ENCODE measurements at regions not wholly inside any gene's neighbourhood (a gene's known extent, or its start where the extent isn't known, plus 50 kb on each side); places are given as distances from the start of the nearest gene placed in this dataset.
"Not testable (repeated sequence)": the region's sequence is repeated elsewhere in the genome, so short reads cannot be mapped to it uniquely, and the experiment has no call there.

- H3K4me3 ChIP-seq (ENCODE audit: severe bottlenecking) = no peak overlapping the region
- H3K27ac ChIP-seq (ENCODE audit: poor library complexity, severe bottlenecking) = no peak overlapping the region
- no peak for ATAC-seq (ENCODE audit: low read depth)
- no peak for DNase-seq (ENCODE audit: low spot score)
- no peaks in the 10 kb centered on the region for H3K4me1 ChIP-seq (ENCODE audit: insufficient read depth, poor library complexity, severe bottlenecking)
- H3K9me3 ChIP-seq (ENCODE audit: severe bottlenecking) = no peaks in the 10 kb centered on the region
- no peaks in the 10 kb centered on the region for H3K36me3 ChIP-seq (ENCODE audit: low read depth)
- no peak for TF ChIP-seq CTCF (IDR thresholded peaks at IDR 0.05; ENCODE audit: poor library complexity, severe bottlenecking)
- H3K27me3 ChIP-seq (ENCODE audit: insufficient read depth, poor library complexity, severe bottlenecking) = no peaks in the 10 kb centered on the region
These were observed 109.7 kb upstream of the GMNC start for GRCh38 chr3:190972196-190972595.

GRCh38 chr3:190970560-190970959 is 108.1 kb upstream of the GMNC start:
- Histone ChIP-seq H3K4me1 (ENCODE audit: insufficient read depth, poor library complexity, severe bottlenecking) (no peaks in the 10 kb centered on the region), H3K27me3 (ENCODE audit: insufficient read depth, poor library complexity, severe bottlenecking) (no peaks in the 10 kb centered on the region), H3K36me3 (ENCODE audit: low read depth) (no peaks in the 10 kb centered on the region), H3K27ac (ENCODE audit: poor library complexity, severe bottlenecking) (no peak overlapping the region), H3K9me3 (ENCODE audit: severe bottlenecking) (no peaks in the 10 kb centered on the region), H3K4me3 (ENCODE audit: severe bottlenecking) (no peak overlapping the region)
- DNase-seq (ENCODE audit: low spot score) = no peak
- no peak for ATAC-seq (ENCODE audit: low read depth)
- TF ChIP-seq CTCF (IDR thresholded peaks at IDR 0.05; ENCODE audit: poor library complexity, severe bottlenecking) = no peak

GRCh38 chr3:190968616-190969015 is 106.1 kb upstream of the GMNC start:
- H3K27me3 ChIP-seq (ENCODE audit: insufficient read depth, poor library complexity, severe bottlenecking) = no peaks in the 10 kb centered on the region
- no peak for DNase-seq (ENCODE audit: low spot score)
- ATAC-seq (ENCODE audit: low read depth) = no peak
- H3K9me3 ChIP-seq (ENCODE audit: severe bottlenecking) = no peaks in the 10 kb centered on the region
- no peak overlapping the region for H3K27ac ChIP-seq (ENCODE audit: poor library complexity, severe bottlenecking)
- no peak for TF ChIP-seq CTCF (IDR thresholded peaks at IDR 0.05; ENCODE audit: poor library complexity, severe bottlenecking)
- H3K4me3 ChIP-seq (ENCODE audit: severe bottlenecking) = no peak overlapping the region
- no peaks in the 10 kb centered on the region for H3K36me3 ChIP-seq (ENCODE audit: low read depth)
- no peaks in the 10 kb centered on the region for H3K4me1 ChIP-seq (ENCODE audit: insufficient read depth, poor library complexity, severe bottlenecking)

GRCh38 chr3:190964931-190965330 is 102.4 kb upstream of the GMNC start:
- H3K4me3 ChIP-seq (ENCODE audit: severe bottlenecking); H3K27me3 ChIP-seq (ENCODE audit: insufficient read depth, poor library complexity, severe bottlenecking); H3K36me3 ChIP-seq (ENCODE audit: low read depth); H3K27ac ChIP-seq (ENCODE audit: poor library complexity, severe bottlenecking); H3K4me1 ChIP-seq (ENCODE audit: insufficient read depth, poor library complexity, severe bottlenecking); H3K9me3 ChIP-seq (ENCODE audit: severe bottlenecking); ATAC-seq (ENCODE audit: low read depth); DNase-seq (ENCODE audit: low spot score): not testable (repeated sequence)

GRCh38 chr3:190959077-190959476 is 96.6 kb upstream of the GMNC start:
- ATAC-seq (ENCODE audit: low read depth) = no peak
- no peaks in the 10 kb centered on the region for H3K9me3 ChIP-seq (ENCODE audit: severe bottlenecking)
- no peak for TF ChIP-seq CTCF (IDR thresholded peaks at IDR 0.05; ENCODE audit: poor library complexity, severe bottlenecking)

More at GRCh38 chr3:190959077-190959476, 96.6 kb upstream of the GMNC start:
- H3K36me3 ChIP-seq (ENCODE audit: low read depth) = no peaks in the 10 kb centered on the region
- no peak overlapping the region for H3K4me3 ChIP-seq (ENCODE audit: severe bottlenecking)
- no peak for DNase-seq (ENCODE audit: low spot score)
- no peaks in the 10 kb centered on the region for H3K4me1 ChIP-seq (ENCODE audit: insufficient read depth, poor library complexity, severe bottlenecking)
- no peak overlapping the region for H3K27ac ChIP-seq (ENCODE audit: poor library complexity, severe bottlenecking)
- no peaks in the 10 kb centered on the region for H3K27me3 ChIP-seq (ENCODE audit: insufficient read depth, poor library complexity, severe bottlenecking)
